HG02885 (cell line): ENCODE measurements at regions not wholly inside any gene's neighbourhood (a gene's known extent, or its start where the extent isn't known, plus 50 kb on each side); places are given as distances from the start of the nearest gene placed in this dataset.
"Not testable (repeated sequence)": the region's sequence is repeated elsewhere in the genome, so short reads cannot be mapped to it uniquely, and the experiment has no call there.

Experiments used
- ATAC-seq: cut with Tn5 transposase; IDR thresholded peaks from one replicate; pipeline ENCODE4 v1.9.1; 2021; ENCODE audit warnings: mild to moderate bottlenecking; ENCODE audit not compliant: unreplicated experiment, poor library complexity

DNA sequence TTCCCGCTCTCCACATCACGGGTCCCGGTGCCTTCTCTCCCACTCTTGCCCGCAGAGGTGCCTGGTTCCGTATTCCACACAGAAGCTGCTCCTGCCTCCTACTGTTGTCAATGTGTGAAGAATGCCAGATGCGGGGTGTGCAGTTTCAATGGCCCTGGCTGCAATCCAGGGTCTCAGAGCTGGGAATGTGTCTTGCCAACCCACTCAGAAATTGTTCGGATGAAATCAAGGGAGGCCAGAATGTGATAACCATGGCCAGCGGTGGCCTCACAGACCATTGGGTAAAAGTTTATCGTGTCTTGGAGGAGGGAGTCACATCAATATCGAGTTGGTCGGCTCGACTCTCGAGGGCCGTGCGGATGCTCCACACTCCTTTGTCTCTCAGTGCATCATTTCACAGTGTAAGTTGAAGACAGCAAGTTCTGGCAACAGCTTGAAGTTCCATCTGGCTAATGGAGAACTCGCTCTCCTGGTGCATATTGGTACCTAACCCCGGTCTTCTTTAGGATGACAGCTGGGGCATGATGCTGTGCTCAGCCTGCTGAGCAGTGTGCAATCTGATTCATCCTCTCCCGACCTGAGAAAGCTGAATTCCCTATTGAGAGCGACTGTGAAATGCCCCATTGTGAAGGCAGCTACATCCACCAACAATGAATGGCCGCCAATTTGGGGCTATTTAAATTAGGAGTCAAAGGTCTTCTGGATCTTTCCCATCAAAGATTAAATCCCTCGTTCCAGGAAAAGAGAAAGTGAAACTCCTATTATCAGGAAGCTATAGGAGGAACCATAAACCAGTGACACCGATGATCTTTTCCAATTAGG lies 389.0 kb downstream of the SOX11 start:
- ATAC-seq: no peak

DNA sequence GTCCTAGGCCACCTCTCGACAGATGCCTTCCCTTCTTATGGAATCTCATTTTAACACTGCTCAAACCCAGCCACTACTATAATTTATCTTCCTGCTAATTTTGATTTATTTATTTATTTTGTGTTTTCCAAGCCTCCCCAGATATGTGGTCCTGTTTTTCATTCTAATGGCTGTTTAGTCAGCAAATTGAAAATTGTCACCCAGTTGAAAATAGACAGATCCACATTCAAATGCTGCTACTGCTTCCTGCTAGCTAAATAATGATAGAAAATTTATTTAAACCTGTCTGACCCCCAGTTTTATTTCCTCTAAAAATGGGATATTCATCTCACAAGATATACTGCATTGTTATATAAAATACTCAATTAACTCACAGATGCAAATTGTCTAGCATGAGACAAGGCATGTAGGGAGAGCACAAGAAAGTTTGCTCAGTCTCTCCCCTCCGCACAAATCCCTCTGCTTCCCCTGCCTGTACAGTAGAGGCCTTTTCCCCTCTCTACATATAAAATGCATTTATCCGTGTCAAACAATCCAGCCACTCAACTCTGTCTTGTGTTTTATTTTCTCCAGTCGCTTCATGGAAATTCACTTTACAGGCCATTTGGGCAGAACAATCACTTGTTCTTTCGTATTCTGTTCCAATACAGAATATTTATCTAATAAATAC lies 389.9 kb downstream of the SOX11 start:
- no peak for ATAC-seq

DNA sequence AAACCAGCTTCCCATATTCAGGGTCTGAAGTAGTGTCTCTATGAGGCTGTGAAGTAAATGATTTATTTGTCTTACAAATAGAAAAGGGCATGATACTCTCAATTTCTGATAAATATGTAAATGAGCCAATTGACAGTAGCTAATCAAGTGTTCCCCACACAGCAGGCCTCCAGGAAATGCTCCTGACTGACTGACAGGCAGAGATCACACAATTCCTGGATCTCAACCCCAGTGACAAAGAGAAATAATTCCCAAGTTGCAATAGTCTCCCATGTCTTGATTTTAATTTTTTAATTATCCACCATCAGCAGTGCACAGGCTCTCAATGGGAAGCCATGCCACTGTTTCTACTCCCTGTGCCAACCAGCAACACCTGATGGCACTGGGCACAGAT lies 390.4 kb downstream of the SOX11 start:
- no peak for ATAC-seq

DNA sequence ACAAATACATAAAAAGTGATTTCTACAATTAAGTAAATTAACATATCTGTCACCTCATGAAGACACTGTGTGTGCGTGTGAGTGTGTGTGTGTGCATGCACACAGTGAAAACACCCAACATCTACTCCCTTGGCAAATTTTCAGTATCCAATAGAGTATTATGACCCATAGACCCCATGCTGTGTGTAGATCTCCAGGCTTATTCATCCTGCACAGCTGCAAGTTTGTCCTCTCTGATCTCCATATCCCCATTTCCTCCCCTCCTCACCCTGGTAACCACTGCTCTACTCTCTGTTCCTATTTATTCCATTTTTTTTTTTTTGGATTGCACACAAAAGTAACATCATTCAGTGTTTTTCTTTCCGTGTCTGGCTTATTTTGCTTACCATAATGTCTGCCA lies 391.0 kb downstream of the SOX11 start:
- no peak for ATAC-seq

DNA sequence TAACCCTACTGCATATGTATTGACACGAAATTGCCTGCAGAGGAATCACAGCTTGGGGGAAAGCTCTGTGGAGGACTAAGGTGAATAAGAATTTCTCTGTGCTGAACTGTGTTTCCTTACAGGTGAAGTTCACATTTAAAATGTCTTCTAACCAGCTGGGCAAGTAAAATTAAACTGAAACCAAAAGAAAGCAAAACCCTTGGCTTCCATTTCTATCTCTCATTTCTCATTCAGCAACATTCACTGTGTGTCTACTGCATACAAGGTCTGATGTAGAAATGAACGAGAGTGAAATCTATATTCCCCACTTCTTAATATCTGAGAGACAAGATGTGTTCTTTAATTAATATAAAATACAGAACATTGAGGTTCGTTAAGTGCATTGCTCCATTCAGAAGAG lies 397.3 kb downstream of the SOX11 start:
- peak; percentile 57 for ATAC-seq

DNA sequence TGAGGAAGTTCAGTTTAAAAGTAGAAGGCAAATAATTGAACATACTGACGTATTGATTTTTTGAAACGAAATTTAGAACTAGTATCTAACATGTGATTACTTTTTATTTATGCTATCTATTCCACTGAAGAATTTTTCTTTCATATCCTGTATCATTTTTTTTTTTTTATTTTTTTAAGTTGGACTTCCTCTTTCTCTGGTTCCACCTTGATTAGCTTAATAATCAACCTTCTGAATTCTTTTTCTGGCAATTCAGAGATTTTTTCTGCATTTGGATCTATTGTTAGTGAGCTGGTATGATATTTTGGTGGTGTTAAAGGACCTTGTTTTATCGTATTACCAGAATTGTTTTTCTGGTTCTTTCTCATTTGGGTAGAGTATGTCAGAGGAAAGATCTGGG lies 411.2 kb downstream of the SOX11 start:
- no peak for ATAC-seq

DNA sequence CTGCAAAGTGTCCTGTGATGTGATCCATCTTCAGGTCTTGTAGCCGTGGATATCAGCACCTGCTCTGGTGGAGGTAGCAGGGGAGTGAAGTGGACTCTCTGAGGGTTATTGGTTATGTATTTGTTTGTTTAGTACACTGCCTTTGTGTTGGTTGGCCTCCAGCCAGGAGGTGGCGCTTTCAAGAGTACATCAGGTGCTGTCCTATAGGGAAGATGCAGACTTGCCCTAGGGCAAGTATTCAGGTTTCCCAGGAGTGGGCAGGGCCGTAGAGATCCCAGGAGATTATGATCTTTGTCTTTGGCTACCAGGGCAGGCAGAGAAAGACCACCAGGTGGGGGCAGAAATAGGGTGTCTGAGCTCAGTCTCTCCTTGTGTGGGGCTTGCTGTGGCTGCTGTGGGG lies 411.8 kb downstream of the SOX11 start:
- ATAC-seq: no peak

DNA sequence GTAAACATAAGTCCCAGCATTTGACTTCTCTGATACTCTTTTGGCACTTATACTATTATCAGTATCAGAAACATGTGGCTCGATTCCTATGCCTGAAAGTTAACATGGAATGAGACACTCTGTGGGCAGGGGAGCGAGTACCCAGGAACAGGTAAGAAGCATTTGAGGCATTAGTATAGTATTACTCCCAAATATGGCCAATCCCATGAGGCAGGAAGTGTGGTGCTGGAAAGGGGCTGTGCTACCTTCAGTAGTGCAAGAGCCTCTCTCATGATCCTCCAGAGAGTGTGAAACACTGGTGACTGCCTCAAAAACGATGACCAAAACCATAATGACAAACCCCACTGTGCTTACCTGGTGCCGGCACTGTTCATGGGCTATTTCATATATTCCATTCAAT lies 415.1 kb downstream of the SOX11 start:
- ATAC-seq: no peak

DNA sequence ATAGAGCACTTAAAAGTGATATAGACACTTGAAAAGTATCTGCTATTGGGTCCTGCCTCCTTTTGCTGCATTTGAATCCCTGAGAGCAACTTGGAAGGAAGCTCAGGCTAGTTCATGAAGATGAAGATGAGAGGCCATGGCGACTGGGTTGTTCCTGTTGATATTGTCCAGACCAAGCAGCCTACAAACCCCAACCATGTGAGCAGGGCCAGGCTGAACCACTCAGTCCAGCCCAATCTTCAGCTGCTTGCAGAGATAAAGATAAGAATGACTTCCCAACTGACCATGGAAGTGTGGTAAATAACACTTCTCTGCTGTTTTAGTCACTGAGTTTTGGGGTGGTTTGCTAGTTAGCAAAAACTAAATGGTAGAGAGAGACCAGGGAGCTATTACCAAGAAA lies 417.6 kb downstream of the SOX11 start:
- ATAC-seq: no peak

DNA sequence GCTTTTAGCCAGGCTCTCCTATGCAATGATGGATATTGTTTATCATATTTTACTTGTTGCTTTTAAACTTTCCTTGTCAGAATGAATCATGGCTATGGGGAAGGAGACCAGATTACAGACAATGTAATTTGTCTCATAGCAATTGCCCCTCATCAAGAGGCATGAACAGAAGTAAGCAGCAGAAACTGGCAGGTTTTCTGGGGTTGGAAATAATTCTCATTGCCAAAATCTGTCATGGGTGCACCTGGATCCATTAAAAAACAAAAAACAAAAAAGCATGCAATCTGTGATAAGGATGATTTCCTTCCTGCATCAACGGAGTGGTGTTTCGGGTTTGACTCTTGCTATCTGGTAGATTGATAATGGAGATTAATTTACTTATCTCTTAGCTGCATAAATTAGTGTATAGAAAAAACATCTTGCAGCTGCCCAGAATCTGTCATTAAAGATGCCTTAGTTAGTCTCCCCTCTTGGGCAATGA lies 419.6 kb downstream of the SOX11 start:
- ATAC-seq: no peak

DNA sequence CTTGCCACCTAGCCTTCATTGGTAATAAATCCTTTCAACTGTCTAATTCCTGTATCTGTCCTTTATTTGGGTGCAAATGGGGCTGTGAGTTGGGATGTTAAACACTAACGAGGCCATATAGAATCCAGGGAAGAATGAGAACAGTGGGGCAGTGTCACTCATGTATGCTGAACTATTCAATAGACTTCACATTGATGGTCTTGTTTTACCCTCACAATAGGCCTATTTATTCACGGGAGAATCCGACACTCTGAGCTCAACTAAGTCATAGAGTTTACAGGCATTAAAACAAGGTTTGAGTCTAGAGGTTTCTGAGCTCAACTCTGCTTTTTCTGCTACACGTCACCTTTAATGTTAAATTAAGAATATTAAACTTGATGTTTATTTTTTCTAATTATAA lies 421.6 kb downstream of the SOX11 start:
- ATAC-seq: no peak

DNA sequence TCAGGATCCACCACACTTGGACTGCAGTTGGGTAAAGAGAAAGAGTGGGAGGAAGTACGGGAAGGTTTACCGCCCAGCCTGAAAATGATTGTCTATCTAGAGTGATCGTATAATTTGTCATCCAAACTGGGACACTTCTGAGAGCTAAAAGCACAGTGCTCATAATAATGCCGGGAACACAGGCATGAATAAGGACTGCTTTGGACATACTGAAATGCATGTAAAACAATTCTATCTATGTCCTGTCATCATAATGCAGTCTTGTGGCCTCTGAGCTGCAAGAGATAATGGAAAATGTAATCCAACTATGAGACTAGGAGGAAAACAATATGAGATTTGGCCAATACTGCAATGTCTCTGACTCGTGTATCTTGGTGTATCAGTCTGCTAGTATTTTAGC lies 435.5 kb downstream of the SOX11 start:
- no peak for ATAC-seq

DNA sequence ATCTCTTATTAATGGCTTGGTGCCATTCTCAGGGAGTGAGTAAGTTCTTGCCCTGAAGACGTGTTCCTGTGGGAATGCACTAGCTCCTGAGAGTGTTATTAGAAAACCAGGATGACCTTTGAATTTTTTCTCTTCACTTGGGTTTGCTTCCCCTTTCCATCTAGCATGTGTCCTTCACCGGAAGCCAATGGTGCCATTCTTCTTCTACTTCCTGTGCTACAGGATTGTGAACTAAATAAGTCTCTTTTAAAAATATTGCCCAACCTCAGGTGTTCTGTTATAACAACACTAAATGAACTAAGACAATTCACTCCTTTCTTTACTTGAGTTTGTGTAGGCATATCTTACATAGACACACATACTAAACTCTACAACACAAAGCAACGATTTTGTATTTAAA lies 447.0 kb downstream of the SOX11 start:
- ATAC-seq: no peak

DNA sequence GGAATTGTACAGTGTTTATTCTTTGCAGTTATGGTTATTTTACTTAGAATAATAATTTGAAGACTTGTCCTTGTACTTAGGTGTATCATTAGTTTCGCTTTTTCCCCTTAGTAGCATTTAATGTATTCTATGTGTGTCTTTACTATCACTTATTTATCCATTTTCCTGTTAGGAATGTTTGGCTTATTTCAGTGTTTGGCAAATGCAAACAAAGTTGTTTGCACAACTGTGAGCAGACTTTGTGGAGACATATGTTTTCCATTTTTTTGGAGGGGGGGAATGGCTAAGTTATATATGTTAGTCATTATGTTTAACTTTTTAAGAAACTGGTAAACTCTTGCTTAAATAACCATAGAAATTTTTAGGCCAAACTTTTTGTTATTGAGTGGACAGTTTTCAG lies 447.7 kb downstream of the SOX11 start:
- ATAC-seq: no peak

DNA sequence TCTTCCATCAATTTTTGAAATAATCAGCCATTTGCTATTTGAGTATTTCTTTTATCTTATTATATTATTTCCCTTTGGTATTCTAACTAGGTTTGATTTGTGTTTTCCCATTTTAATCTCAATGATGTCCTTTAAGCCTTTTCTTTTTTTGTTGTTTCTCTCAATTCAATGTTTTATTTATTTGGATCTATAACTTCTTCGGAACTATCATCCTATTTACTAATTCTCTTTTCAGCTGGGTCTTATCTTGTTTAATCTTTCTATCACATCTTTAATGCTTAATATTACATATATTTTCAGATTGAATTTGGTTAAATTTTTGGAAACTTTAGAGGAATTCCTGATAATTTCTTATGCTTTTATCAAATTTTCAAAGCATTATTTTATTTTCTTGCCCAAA lies 448.3 kb downstream of the SOX11 start:
- ATAC-seq: no peak

DNA sequence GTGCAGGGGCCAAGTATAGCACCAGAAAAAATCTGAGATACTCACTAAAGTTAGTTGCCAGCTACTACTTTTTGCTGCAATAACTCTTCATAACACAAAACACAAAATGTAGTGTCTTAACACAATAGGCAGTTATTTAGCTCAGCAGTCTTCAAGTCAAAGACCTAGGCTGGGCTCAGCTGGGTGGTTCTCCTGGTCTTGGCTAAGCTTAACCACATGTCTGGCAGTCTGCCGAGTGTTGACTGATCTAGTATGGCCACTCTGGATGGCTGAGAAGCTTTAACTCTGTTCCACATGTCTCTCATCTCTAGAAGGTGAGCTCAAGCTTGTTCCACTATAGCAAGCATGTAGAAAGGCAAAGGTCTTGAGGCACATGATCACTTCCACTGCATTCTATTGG lies 451.6 kb downstream of the SOX11 start:
- no peak for ATAC-seq

DNA sequence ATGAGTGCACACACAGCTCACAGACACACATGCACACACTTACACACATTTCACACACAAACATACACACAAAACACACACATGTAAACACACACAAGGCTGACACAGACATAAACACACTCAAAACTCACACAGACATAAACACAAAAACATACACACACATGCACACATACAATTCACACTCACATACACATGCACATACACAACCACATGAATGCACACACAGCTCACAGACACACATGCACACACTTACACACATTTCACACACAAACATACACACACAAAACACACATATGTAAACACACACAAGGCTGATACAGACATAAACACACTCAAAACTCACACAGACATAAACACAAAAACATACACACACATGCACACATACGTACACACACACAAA lies 455.0 kb downstream of the SOX11 start:
- not testable (repeated sequence) for ATAC-seq

DNA sequence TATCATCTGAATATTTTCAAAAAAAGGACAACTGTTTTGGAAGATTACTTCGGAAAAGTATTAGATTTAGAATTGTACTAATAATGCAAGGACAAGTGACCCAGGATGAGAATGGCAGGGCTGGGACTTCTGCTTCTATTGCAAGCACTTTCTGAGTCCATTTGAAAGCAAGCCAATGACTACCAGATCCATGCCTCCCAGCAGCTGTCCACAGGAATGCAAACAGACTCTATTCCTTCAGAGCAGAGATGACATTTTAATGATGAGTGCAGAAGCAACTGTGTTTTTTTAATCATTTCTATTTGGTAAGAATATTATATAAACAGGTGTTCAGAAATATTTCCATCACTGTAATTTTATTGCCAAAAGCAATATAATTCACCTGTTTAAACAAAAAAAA lies 456.7 kb downstream of the SOX11 start:
- ATAC-seq: no peak

DNA sequence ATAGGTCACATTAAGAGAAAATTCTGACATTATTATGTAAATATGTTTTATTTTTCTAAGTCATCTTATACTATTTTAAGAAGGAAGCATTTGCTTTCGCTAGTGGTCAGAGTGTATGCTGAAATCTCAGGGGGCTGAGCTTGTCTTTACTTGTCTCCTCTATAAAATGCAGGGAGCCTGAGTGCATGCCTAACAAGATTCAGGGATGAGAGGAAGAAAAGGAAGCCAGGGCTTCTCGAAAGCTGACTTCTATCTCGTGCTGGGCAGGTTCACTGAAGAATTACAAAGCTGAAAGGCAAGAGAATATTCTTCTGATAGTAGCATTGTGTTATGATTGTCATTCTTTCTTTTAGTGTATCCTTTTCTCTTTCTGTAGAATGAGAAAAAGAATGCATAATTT lies 467.4 kb downstream of the SOX11 start:
- ATAC-seq: no peak

DNA sequence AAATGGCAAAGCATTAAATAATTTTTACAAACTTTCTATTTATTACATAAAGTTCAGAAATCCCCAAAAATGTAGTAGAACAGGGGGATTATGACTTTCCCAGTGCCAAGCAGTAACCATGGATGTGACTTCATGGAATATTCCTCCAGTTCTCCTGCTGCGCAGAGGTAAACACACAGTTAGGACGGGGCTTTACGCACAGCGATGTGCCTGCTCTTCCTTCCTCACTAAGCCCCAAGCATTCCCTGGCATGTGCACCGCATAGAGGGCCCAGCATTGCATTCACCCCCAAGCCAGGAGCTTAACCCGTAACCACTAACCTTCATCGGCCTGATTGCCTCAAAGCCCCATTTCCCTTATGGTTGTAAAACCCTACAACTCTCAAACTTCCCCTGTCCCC lies 471.7 kb downstream of the SOX11 start:
- no peak for ATAC-seq

DNA sequence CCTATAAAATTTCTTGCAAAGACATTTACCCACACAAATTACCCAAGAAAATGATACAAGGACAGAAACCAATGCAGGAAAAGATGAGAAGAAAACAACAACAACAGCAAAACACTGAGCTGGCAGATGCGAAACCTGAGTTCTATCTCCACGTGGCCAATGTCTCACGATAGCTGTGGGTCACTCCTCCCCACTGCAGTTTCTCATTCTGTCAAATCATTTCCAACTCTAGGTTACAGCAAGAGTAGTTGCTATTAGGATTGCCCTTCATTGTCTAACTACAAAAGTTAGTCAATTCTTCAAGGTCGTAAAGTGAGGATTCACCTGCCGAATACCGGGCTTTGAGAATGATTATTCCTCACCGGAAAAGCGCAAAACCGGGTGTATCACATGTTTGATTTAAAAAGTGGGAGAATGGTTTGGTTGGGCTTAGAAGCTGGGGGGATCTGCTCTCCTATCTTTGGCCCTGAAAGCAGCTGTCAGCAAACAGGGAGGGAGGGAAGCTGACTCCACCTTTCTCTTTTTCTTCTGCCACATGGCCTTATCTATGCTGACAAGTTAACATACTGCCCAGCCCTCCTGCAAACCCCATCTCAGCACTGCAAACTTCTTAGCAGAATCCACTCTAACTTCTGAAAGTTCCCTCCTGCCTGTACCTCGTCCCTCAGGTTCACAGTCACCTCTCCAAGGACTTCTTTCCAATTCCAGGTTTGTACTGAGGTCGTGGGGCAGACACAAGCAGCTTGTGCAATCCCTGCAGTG lies 473.0 kb downstream of the SOX11 start:
- no peak for ATAC-seq
